A549 (cell line): ENCODE measurements at regions not wholly inside any gene's neighbourhood (a gene's known extent, or its start where the extent isn't known, plus 50 kb on each side); places are given as distances from the start of the nearest gene placed in this dataset.

Experiments used
- CEBPB ChIP-seq, 2 experiments: fragments of >200 bp in 1 of 2; sonication (Bioruptor Twin) in 1 of 2; formaldehyde crosslinking in 1 of 2; IDR thresholded peaks; 2 replicates each; pipeline ENCODE4 v1.6.1; 2012 to 2016
- EP300 ChIP-seq, 2 experiments: fragments of >200 bp; sonication (Bioruptor Twin); formaldehyde crosslinking; IDR thresholded peaks; 2 replicates in 1 of 2; 3 replicates in 1 of 2; pipeline ENCODE4 v1.6.1; 2016 to 2017
- MAFK ChIP-seq: fragments of 450-650 bp; IDR thresholded peaks from 2 replicates; pipeline ENCODE4 v1.6.1; 2014; ENCODE audit not compliant: partially characterized antibody
- MAZ ChIP-seq: fragments of 150-350 bp; IDR thresholded peaks from 2 replicates; pipeline ENCODE4 v1.6.1; 2014; ENCODE audit warnings: antibody characterized with exemption, low read depth, low read length, borderline replicate concordance
- POLR2A ChIP-seq: IDR thresholded peaks from 2 replicates; pipeline ENCODE4 v1.6.1; 2012; ENCODE audit warnings: mild to moderate bottlenecking, low read length
- RFX5 ChIP-seq: fragments of 450-650 bp; IDR thresholded peaks from 2 replicates; pipeline ENCODE4 v1.7.1; 2014; ENCODE audit warnings: antibody characterized with exemption, mild to moderate bottlenecking, moderate library complexity
- SMC3 ChIP-seq: fragments of >200 bp; sonication (Bioruptor Twin); formaldehyde crosslinking; IDR thresholded peaks from 3 replicates; pipeline ENCODE4 v1.6.1; 2018; ENCODE audit warnings: inconsistent platforms
- ZFP36 ChIP-seq: fragments of 450-650 bp; IDR thresholded peaks from 2 replicates; pipeline ENCODE4 v1.6.1; 2014; ENCODE audit warnings: borderline replicate concordance; ENCODE audit not compliant: partially characterized antibody
- TF ChIP-seq, protein P1 (sequence below): fragments of >200 bp; sonication (Bioruptor Twin); formaldehyde crosslinking; IDR thresholded peaks from 3 replicates; pipeline ENCODE4 v1.5.1; 2016
- TF ChIP-seq, protein P2 (sequence below): fragments of 250-450 bp; sonication (Bioruptor Pico); IDR thresholded peaks from 2 replicates; pipeline ENCODE4 v1.5.0; 2021; ENCODE audit warnings: mild to moderate bottlenecking, moderate library complexity, borderline replicate concordance

DNA sequence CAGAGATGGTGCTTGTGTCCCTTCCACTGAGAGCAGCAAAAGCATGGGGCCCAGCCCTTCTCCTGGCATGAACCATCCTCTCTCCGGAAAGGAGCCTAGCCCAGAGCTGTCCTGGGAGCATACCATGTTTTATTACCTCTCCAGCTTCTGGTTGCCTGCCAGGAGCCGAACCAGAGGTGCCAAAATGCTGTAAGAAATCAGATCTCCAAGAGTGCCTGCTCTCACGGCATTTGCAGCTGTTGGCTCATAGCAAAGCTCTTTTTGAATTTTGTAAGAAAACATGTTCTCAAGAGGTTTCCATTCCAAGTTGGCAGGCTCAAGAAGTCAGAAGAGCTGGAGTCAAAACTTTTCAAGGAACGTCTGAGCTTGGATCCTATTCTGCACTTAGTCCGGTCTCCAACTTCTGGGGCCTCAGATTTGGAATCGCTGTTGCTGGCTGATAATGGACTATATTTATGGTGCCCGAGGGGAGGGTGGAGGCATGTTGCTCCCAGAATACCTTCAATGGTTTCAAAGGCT is 211.7 kb upstream of the MKI67 start:
- TF ChIP-seq MAFK (no peak), RFX5 (no peak), SMC3 (no peak), MAZ (no peak), EP300 (IDR thresholded peaks at IDR 0.05) (no peak), ZFP36 (no peak), POLR2A (no peak), CEBPB (IDR thresholded peaks at IDR 0.05) (no peak)
- TF ChIP-seq, protein P1, sequence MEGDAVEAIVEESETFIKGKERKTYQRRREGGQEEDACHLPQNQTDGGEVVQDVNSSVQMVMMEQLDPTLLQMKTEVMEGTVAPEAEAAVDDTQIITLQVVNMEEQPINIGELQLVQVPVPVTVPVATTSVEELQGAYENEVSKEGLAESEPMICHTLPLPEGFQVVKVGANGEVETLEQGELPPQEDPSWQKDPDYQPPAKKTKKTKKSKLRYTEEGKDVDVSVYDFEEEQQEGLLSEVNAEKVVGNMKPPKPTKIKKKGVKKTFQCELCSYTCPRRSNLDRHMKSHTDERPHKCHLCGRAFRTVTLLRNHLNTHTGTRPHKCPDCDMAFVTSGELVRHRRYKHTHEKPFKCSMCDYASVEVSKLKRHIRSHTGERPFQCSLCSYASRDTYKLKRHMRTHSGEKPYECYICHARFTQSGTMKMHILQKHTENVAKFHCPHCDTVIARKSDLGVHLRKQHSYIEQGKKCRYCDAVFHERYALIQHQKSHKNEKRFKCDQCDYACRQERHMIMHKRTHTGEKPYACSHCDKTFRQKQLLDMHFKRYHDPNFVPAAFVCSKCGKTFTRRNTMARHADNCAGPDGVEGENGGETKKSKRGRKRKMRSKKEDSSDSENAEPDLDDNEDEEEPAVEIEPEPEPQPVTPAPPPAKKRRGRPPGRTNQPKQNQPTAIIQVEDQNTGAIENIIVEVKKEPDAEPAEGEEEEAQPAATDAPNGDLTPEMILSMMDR = no peak
- TF ChIP-seq, protein P2, sequence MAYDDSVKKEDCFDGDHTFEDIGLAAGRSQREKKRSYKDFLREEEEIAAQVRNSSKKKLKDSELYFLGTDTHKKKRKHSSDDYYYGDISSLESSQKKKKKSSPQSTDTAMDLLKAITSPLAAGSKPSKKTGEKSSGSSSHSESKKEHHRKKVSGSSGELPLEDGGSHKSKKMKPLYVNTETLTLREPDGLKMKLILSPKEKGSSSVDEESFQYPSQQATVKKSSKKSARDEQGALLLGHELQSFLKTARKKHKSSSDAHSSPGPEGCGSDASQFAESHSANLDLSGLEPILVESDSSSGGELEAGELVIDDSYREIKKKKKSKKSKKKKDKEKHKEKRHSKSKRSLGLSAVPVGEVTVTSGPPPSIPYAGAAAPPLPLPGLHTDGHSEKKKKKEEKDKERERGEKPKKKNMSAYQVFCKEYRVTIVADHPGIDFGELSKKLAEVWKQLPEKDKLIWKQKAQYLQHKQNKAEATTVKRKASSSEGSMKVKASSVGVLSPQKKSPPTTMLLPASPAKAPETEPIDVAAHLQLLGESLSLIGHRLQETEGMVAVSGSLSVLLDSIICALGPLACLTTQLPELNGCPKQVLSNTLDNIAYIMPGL (CRISPR knock-in tag) = no peak
